ENCODE measurements at regions not wholly inside any gene's neighbourhood (a gene's known extent, or its start where the extent isn't known, plus 50 kb on each side); places are given as distances from the start of the nearest gene placed in this dataset.

GRCh38 chr4:184575306-184575705, 73.9 kb downstream of the CASP3 start:
- no peak for DNase-seq

GRCh38 chr4:184574861-184575260, 74.4 kb downstream of the CASP3 start:
- DNase-seq: no peak

- no peak for DNase-seq
Measured at GRCh38 chr4:184573701-184574100, 75.5 kb downstream of the CASP3 start.

GRCh38 chr4:184568770-184569169, 80.5 kb downstream of the CASP3 start:
- no peak for DNase-seq

- DNase-seq: no peak
Measured at GRCh38 chr4:184563621-184564020, 85.6 kb downstream of the CASP3 start.

GRCh38 chr4:184558996-184559395, 84.6 kb upstream of the IRF2 start:
- DNase-seq: no peak

- no peak for DNase-seq
Measured at GRCh38 chr4:184553891-184554290, 79.5 kb upstream of the IRF2 start.

- DNase-seq: no peak
Measured at GRCh38 chr4:184550476-184550875, 76.1 kb upstream of the IRF2 start.

GRCh38 chr4:184548648-184549341, 74.4 kb upstream of the IRF2 start:
- DNase-seq: no peak

- DNase-seq: no peak
Measured at GRCh38 chr4:184548316-184548647, 73.9 kb upstream of the IRF2 start.

GRCh38 chr4:184544788-184545409, 70.5 kb upstream of the IRF2 start:
- DNase-seq: no peak

- DNase-seq: no peak
Measured at GRCh38 chr4:184541907-184542306, 67.6 kb upstream of the IRF2 start.

- DNase-seq: no peak
Measured at GRCh38 chr4:184540307-184540706, 66.0 kb upstream of the IRF2 start.

GRCh38 chr4:184538023-184538599, 63.8 kb upstream of the IRF2 start:
- DNase-seq: peak; percentile 53

- peak; percentile 88 for DNase-seq
Measured at GRCh38 chr4:184537269-184538022, 63.1 kb upstream of the IRF2 start.

GRCh38 chr4:184536881-184537248, 62.5 kb upstream of the IRF2 start:
- DNase-seq: no peak

GRCh38 chr4:184536065-184536880, 61.9 kb upstream of the IRF2 start:
- DNase-seq: no peak

- DNase-seq: no peak
Measured at GRCh38 chr4:184534511-184535391, 60.4 kb upstream of the IRF2 start.

GRCh38 chr4:184533908-184534307, 59.6 kb upstream of the IRF2 start:
- DNase-seq: no peak

- no peak for DNase-seq
Measured at GRCh38 chr4:184531008-184531407, 56.7 kb upstream of the IRF2 start.

GRCh38 chr4:184529283-184529682, 54.9 kb upstream of the IRF2 start:
- no peak for DNase-seq

- no peak for DNase-seq
Measured at GRCh38 chr4:184528713-184529112, 54.4 kb upstream of the IRF2 start.
